ENCODE measurements at regions not wholly inside any gene's neighbourhood (a gene's known extent, or its start where the extent isn't known, plus 50 kb on each side); places are given as distances from the start of the nearest gene placed in this dataset.
"Not testable (repeated sequence)": the region's sequence is repeated elsewhere in the genome, so short reads cannot be mapped to it uniquely, and the experiment has no call there.

- DNase-seq (ENCODE audit: low spot score) = no peak
Measured at GRCh38 chr11:50088231-50088630, 55.6 kb downstream of the OR4C45 start.

- no peak for DNase-seq (ENCODE audit: low spot score)
Measured at GRCh38 chr11:50098186-50098725, 65.6 kb downstream of the OR4C45 start.

- no peak for DNase-seq (ENCODE audit: low spot score)
Measured at GRCh38 chr11:50102916-50103315, 70.2 kb downstream of the OR4C45 start.

- not testable (repeated sequence) for DNase-seq (ENCODE audit: low spot score)
Measured at GRCh38 chr11:50140686-50141085, 108.0 kb downstream of the OR4C45 start.

- DNase-seq (ENCODE audit: low spot score) = not testable (repeated sequence)
Measured at GRCh38 chr11:50146308-50146707, 113.6 kb downstream of the OR4C45 start.

GRCh38 chr11:50147946-50148345 is 115.3 kb downstream of the OR4C45 start:
- DNase-seq (ENCODE audit: low spot score) = not testable (repeated sequence)

GRCh38 chr11:50155508-50155907 is 122.8 kb downstream of the OR4C45 start:
- no peak for DNase-seq (ENCODE audit: low spot score)

GRCh38 chr11:50164050-50164449 is 131.4 kb downstream of the OR4C45 start:
- no peak for DNase-seq (ENCODE audit: low spot score)

- DNase-seq (ENCODE audit: low spot score) = no peak
Measured at GRCh38 chr11:50169634-50170033, 137.0 kb downstream of the OR4C45 start.

- no peak for DNase-seq (ENCODE audit: low spot score)
Measured at GRCh38 chr11:50170115-50170514, 137.4 kb downstream of the OR4C45 start.

- peak; percentile 2 for DNase-seq (ENCODE audit: low spot score)
Measured at GRCh38 chr11:50174189-50174588, 141.5 kb downstream of the OR4C45 start.

GRCh38 chr11:50174975-50175374 is 142.3 kb downstream of the OR4C45 start:
- DNase-seq (ENCODE audit: low spot score) = no peak

- no peak for DNase-seq (ENCODE audit: low spot score)
Measured at GRCh38 chr11:50178737-50179136, 146.1 kb downstream of the OR4C45 start.

GRCh38 chr11:50181334-50181733 is 148.7 kb downstream of the OR4C45 start:
- DNase-seq (ENCODE audit: low spot score) = no peak

- no peak for DNase-seq (ENCODE audit: low spot score)
Measured at GRCh38 chr11:50182486-50182885, 149.8 kb downstream of the OR4C45 start.

GRCh38 chr11:50183170-50183569 is 150.5 kb downstream of the OR4C45 start:
- DNase-seq (ENCODE audit: low spot score) = not testable (repeated sequence)

- DNase-seq (ENCODE audit: low spot score) = no peak
Measured at GRCh38 chr11:50186146-50186545, 153.5 kb downstream of the OR4C45 start.

- no peak for DNase-seq (ENCODE audit: low spot score)
Measured at GRCh38 chr11:50187220-50187619, 154.5 kb downstream of the OR4C45 start.

GRCh38 chr11:50188040-50188439 is 155.4 kb downstream of the OR4C45 start:
- no peak for DNase-seq (ENCODE audit: low spot score)

GRCh38 chr11:50192743-50193142 is 160.1 kb downstream of the OR4C45 start:
- DNase-seq (ENCODE audit: low spot score) = no peak

- DNase-seq (ENCODE audit: low spot score) = no peak
Measured at GRCh38 chr11:50214376-50214775, 181.7 kb downstream of the OR4C45 start.

GRCh38 chr11:50220651-50221050 is 188.0 kb downstream of the OR4C45 start:
- DNase-seq (ENCODE audit: low spot score) = no peak

GRCh38 chr11:50238368-50238767 is 205.7 kb downstream of the OR4C45 start:
- DNase-seq (ENCODE audit: low spot score) = not testable (repeated sequence)

GRCh38 chr11:50246183-50246582 is 213.5 kb downstream of the OR4C45 start:
- DNase-seq (ENCODE audit: low spot score) = no peak

- no peak for DNase-seq (ENCODE audit: low spot score)
Measured at GRCh38 chr11:50246699-50247098, 214.0 kb downstream of the OR4C45 start.
